HFFc6 (cell line): ENCODE measurements at regions not wholly inside any gene's neighbourhood (a gene's known extent, or its start where the extent isn't known, plus 50 kb on each side); places are given as distances from the start of the nearest gene placed in this dataset.

Experiments
- DNase-seq: peaks from one replicate; pipeline ENCODE4 v3.0.0-alpha.2; 2018
- H3K27ac Mint-ChIP-seq: 2 replicates; pipeline ENCODE4 v1.8.0; 2020; ENCODE audit warnings: mild to moderate bottlenecking, mixed read lengths
- H3K27me3 Mint-ChIP-seq: 2 replicates; pipeline ENCODE4 v1.8.0; 2021; ENCODE audit warnings: mild to moderate bottlenecking, moderate library complexity, mixed read lengths; ENCODE audit not compliant: insufficient read depth
- H3K36me3 Mint-ChIP-seq: 2 replicates; pipeline ENCODE4 v1.8.0; 2021; ENCODE audit warnings: low read depth, mixed read lengths
- H3K4me1 Mint-ChIP-seq: 2 replicates; pipeline ENCODE4 v1.8.0; 2020; ENCODE audit warnings: low read depth, mixed read lengths
- H3K4me3 Mint-ChIP-seq: 2 replicates; pipeline ENCODE4 v1.8.0; 2020; ENCODE audit warnings: mild to moderate bottlenecking, moderate library complexity, mixed read lengths
- H3K9me3 Mint-ChIP-seq: 2 replicates; pipeline ENCODE4 v1.8.0; 2020; ENCODE audit warnings: mild to moderate bottlenecking, mixed read lengths
- TF ChIP-seq, protein P1 (sequence below): fragments of 200-600 bp; sonication (generic); IDR thresholded peaks from 2 replicates; pipeline ENCODE4 v1.5.0; 2021; ENCODE audit warnings: antibody characterized with exemption, mild to moderate bottlenecking

- peaks cover 25% of the 10 kb centered on the region for H3K9me3 Mint-ChIP-seq
- no peak for DNase-seq
- no peak overlapping the region for H3K4me3 Mint-ChIP-seq
- no peaks in the 10 kb centered on the region; the same call in 1 of the 2 replicates for H3K27me3 Mint-ChIP-seq
- H3K27ac Mint-ChIP-seq: no peak overlapping the region
- TF ChIP-seq, protein P1, sequence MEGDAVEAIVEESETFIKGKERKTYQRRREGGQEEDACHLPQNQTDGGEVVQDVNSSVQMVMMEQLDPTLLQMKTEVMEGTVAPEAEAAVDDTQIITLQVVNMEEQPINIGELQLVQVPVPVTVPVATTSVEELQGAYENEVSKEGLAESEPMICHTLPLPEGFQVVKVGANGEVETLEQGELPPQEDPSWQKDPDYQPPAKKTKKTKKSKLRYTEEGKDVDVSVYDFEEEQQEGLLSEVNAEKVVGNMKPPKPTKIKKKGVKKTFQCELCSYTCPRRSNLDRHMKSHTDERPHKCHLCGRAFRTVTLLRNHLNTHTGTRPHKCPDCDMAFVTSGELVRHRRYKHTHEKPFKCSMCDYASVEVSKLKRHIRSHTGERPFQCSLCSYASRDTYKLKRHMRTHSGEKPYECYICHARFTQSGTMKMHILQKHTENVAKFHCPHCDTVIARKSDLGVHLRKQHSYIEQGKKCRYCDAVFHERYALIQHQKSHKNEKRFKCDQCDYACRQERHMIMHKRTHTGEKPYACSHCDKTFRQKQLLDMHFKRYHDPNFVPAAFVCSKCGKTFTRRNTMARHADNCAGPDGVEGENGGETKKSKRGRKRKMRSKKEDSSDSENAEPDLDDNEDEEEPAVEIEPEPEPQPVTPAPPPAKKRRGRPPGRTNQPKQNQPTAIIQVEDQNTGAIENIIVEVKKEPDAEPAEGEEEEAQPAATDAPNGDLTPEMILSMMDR: no peak
- no peaks in the 10 kb centered on the region for H3K36me3 Mint-ChIP-seq
- H3K4me1 Mint-ChIP-seq: no peaks in the 10 kb centered on the region
These were observed 426.6 kb downstream of the HAPSTR1 start for GRCh38 chr16:9518051-9518450.

DNA sequence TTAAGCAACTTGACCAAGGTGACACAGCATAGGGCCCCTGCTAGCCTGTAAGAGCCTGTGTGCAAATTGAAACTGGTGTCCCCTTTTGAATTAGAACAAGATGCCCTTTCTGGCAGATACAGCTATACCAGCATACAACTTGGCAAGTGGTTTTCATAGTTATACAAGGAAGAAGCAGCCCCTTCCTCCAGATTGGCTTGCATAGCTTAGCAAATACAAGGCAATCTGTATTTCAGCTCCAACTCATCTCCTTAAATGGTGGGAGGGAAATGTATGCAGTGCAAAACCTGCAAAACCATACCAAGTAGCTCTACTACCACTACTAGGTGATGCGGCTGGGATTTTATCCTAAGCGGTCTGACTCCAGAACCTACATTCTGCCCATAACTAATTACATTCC lies 427.1 kb downstream of the HAPSTR1 start:
- TF ChIP-seq, protein P1: no peak
- H3K9me3 Mint-ChIP-seq: peaks cover 20% of the 10 kb centered on the region
- H3K36me3 Mint-ChIP-seq: no peaks in the 10 kb centered on the region
- no peaks in the 10 kb centered on the region; the same call in 1 of the 2 replicates for H3K27me3 Mint-ChIP-seq
- no peak for DNase-seq
- no peaks in the 10 kb centered on the region for H3K4me1 Mint-ChIP-seq
- no peak overlapping the region for H3K4me3 Mint-ChIP-seq
- H3K27ac Mint-ChIP-seq: no peak overlapping the region

- Mint-ChIP-seq H3K4me3 (no peak overlapping the region), H3K27ac (no peak overlapping the region), H3K9me3 (peaks cover 33% of the 10 kb centered on the region), H3K4me1 (no peaks in the 10 kb centered on the region), H3K27me3 (no peaks in the 10 kb centered on the region; the same call in none of the 2 replicates), H3K36me3 (peaks cover 5% of the 10 kb centered on the region)
- TF ChIP-seq, protein P1: no peak
- DNase-seq: no peak
These were observed 430.4 kb downstream of the HAPSTR1 start for GRCh38 chr16:9521749-9522370.

DNA sequence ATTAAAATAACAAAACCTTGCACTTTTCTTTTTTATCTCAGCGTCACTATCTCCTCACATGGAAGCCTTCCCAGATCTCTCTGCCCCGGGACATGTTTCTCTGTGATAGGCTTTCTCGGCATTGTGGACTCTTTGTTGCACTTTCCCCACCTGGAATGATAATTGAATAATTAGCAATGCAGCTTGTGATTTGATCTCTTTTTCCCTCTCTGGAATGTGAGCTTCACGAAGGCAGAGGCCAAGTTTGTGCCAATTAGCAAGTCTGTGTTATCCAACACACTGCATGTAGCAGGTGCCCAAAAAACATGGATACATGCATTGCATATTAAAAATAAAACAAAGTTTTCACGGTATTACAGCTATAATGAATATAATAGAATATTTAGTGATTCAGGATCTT lies 431.2 kb downstream of the HAPSTR1 start:
- Mint-ChIP-seq H3K27me3 (no peaks in the 10 kb centered on the region; the same call in none of the 2 replicates), H3K9me3 (peaks cover 38% of the 10 kb centered on the region), H3K36me3 (peaks cover 5% of the 10 kb centered on the region), H3K4me3 (no peak overlapping the region), H3K27ac (no peak overlapping the region), H3K4me1 (no peaks in the 10 kb centered on the region)
- DNase-seq: no peak
- TF ChIP-seq, protein P1: no peak

- DNase-seq: no peak
- Mint-ChIP-seq H3K4me3 (no peak overlapping the region), H3K27me3 (no peaks in the 10 kb centered on the region; the same call in 1 of the 2 replicates), H3K9me3 (peaks cover 47% of the 10 kb centered on the region), H3K4me1 (no peaks in the 10 kb centered on the region), H3K27ac (no peak overlapping the region), H3K36me3 (peaks cover 5% of the 10 kb centered on the region)
- TF ChIP-seq, protein P1: no peak
These were observed 432.6 kb downstream of the HAPSTR1 start for GRCh38 chr16:9523994-9524393.
